OCI-LY7 (cell line): ENCODE measurements at regions not wholly inside any gene's neighbourhood (a gene's known extent, or its start where the extent isn't known, plus 50 kb on each side); places are given as distances from the start of the nearest gene placed in this dataset.

ENCODE experiments used
- CTCF ChIP-seq: fragments of 200-600 bp; sonication (generic); conservative IDR thresholded peaks from 2 replicates; pipeline ENCODE4 v1.5.1; 2014; ENCODE audit warnings: mild to moderate bottlenecking, antibody characterized with exemption, low read length, moderate library complexity, mixed read lengths
- EZH2phosphoT487 ChIP-seq: fragments of 200-600 bp; sonication (generic); IDR thresholded peaks from 2 replicates; pipeline ENCODE4 v1.6.1; 2018; ENCODE audit warnings: low read depth, borderline replicate concordance, mild to moderate bottlenecking, mixed run types, antibody characterized with exemption, low read length, moderate library complexity, mixed read lengths

GRCh38 chr4:186844059-186844681 lies 120.5 kb upstream of the FAT1 start:
- TF ChIP-seq CTCF (no peak), EZH2phosphoT487 (no peak)
